ENCODE measurements at regions not wholly inside any gene's neighbourhood (a gene's known extent, or its start where the extent isn't known, plus 50 kb on each side); places are given as distances from the start of the nearest gene placed in this dataset.

- no peak for DNase-seq
These were observed 143.9 kb downstream of the LSM5 start for GRCh38 chr7:32346253-32346652.

GRCh38 chr7:32336726-32337125 lies 153.5 kb downstream of the LSM5 start:
- peak; percentile 11 for DNase-seq

- no peak for DNase-seq
These were observed 155.1 kb downstream of the LSM5 start for GRCh38 chr7:32335107-32335506.

DNA sequence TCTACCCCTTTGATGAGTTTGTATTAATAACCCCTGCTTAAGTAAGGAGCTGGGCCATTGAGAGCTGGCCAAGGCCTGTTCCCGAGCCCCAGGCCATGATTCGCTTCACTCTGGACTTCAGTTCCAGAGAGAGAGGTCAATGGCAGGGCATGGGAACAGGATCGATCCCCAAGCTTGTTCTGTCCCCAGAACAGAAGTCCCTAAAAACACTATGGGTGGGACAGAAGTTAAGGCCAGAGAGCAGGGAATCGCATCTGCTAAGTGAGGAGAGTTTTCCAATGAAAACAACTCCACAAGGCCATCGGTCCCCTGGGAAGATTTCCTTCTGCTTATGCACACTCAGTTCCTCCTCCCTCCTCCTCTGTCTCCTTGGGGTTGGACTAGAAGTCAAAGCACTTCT lies 159.6 kb downstream of the LSM5 start:
- DNase-seq: no peak

DNA sequence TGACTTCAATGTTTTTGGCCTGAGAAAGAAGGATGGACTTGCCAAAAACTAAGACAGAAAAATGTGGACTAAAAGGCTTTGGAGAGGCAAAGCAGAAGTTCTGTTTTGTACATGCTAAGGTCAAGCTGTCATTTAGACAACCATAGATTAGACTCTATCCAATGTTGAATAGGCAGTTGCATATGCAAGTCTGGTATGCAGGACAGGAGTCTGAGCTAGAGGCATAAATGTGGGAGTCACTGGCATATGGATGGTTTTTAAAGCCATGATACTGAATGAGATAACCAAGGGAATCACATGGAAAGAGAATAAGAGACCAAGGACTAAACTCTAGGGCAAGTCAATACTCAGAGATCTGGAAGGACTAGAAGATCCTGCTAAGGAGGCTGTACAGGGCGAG lies 164.1 kb downstream of the LSM5 start:
- DNase-seq: no peak

- no peak for DNase-seq
These were observed 166.5 kb downstream of the LSM5 start for GRCh38 chr7:32323712-32324111.

GRCh38 chr7:32319012-32319382 lies 171.2 kb downstream of the LSM5 start:
- DNase-seq: no peak

DNA sequence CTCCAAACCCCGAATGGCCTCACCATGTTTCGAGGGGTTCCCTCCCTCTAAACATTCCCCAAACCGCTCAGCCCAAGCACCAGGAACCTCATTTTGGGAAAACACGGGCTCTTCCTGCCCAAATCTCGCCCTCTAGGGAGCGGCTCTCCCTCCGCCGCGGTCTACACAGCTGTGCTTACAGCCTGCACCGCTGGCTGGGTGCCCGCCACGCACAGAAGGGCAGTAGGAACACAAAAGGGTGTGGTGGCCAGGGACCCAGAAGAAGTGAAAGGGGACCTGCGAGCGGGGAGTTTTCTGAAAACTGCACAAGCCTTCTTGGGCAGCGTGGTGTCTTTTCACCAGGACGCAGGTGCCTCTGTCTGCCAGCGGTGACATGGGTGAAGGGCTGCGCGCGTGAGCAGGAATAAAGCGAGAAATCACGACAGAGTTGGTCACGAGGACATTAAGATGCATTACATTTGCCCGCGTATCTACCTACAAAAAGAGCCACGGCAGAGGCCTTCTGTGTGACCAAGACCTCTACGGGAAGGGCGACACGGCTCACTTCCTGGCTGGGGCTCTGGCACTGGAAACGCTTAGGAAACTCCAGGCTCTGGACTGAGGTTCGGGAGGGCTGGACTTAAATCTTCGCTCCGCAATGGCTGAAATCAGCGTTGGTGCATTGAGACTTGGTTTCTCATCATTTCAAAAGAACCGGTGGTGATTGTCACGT lies 171.7 kb downstream of the LSM5 start:
- DNase-seq: peak; percentile 43

GRCh38 chr7:32316839-32317238 lies 173.3 kb downstream of the LSM5 start:
- peak; percentile 26 for DNase-seq

- DNase-seq: no peak
These were observed 175.4 kb downstream of the LSM5 start for GRCh38 chr7:32314761-32315160.

DNA sequence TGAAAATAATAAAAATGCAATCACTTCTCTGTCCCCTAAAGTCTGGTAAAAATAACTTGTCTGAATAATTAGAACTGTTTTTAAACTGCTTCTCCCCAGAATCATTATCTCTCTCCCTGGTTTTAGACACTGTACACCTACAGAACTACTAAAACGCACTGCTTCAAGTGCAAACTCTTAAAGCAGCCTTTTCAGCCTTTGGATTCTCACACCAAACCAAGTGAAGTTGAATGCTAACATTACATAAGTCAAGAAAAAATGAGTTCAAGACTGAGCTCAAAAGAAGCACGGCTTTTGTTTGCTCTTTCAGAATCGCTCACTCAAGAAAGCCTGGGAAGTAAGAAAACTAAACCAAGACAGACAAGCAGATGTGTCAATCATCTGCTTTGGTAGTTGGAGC lies 188.8 kb downstream of the LSM5 start:
- no peak for DNase-seq

- peak; percentile 39 for DNase-seq
These were observed 191.0 kb downstream of the LSM5 start for GRCh38 chr7:32299133-32299702.

DNA sequence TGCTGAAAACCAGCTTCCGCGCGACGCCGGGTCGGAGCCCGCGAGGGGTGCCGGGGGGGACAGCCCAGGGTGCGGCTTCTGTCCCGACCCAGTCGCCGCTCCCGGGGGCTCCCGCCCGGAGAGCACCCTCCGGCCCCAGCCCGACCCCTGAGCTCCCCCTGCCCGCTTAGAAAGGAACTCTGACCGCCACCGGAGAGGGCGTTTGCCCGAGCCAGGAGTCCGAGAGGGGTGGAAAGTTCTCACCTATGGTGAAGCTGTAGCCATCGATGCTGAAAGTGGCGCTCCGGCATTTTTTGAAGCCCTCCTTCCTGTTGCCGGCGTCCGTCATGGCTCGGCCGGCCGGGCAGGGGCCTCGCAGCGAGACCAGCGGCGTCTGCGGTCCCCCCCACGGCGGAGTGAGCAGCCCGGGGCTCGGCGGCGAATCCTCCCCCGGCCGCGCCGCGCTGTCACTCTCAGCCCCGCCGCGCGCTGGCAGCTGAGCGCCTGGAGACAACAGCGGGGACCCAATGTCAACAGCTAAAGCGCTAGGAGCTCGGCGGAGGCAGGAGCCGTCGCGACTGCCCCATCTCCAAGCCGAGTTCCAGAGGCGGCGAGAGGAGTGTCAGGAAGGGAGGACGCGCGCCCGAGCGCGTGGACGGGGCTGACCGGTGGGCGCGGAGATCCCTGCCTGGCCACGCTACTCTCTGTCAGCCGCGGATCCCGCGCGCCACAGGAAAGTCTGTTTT lies 191.6 kb downstream of the LSM5 start:
- DNase-seq: peak; percentile 39

DNA sequence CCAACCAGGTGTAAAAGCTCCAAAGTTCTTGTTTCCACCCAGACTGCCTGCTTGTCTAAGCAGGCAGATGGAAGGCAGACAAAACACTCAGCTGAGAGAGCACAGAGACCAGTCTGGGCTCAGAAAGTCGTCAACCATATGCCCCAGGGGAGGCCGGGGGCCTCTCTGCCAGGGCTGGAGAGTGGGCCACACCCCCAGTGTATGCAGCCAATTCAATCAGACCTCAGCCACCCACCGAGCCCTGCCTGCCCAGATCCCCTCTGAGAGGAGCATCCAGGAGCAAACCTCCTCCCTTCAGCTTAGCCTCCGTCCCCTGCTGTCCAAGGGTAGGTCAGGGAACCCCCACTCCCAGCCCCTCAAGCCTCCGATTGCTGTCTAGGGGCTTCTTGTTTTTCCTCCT lies 196.3 kb downstream of the LSM5 start:
- no peak for DNase-seq

GRCh38 chr7:32289651-32290414 lies 200.3 kb downstream of the LSM5 start:
- peak; percentile 96 for DNase-seq

- no peak for DNase-seq
These were observed 204.5 kb downstream of the LSM5 start for GRCh38 chr7:32285698-32286097.

DNA sequence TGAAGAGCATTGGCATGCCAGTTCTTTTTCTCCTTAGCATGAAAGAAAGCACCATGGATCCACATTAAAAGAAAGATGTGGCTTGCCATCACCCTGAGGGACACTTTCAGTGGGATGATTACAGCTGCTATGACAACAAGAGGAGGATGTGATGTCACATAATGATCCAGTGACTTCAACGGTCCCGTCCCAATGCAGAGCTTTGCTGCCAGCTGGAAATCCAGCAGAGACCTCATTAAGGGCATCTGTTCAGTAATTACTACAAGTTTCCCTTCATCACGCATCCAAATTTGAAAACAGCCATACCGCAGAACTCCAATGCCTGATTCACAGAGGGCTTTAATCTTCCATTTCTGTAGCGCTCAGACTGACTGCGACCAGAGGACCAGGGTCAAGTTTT lies 206.6 kb downstream of the LSM5 start:
- DNase-seq: no peak

DNA sequence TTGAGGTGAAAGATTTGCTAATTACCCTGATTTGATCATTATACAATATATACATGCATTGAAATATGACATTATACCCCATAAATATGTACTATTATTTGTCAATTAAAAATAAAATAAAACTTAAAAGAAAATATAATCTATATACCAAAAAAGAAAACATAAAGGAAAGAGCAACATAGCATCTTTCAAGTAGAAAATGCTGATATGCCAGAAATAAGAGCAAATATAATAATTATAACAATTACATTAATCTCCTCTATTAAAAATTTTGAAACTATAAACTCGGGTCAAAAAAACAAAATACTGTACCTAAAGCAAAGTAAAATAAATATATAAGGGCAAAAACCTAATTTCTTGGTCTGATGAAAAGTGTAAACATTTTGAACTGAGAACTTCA lies 209.3 kb upstream of the PDE1C start:
- no peak for DNase-seq

- no peak for DNase-seq
These were observed 205.2 kb upstream of the PDE1C start for GRCh38 chr7:32275216-32276009.

DNA sequence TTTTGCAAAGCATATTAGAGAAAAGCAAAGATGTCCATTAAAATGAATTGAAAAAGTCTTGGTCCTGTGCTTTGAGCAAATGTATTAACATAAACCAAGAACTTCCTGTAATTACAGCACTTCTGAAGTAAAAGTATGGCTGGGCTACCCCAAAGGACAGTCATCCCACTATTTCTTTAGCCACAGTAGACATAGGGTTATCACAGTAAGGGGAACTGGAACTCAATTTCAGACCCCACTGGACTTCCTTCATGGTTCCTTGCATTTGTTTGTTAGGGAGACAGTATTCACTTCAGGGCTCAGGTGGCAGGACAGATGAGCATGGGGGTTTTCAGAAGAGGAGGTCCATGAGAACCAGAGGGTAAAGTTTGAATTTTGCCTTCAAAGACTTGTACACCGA lies 203.1 kb upstream of the PDE1C start:
- no peak for DNase-seq

DNA sequence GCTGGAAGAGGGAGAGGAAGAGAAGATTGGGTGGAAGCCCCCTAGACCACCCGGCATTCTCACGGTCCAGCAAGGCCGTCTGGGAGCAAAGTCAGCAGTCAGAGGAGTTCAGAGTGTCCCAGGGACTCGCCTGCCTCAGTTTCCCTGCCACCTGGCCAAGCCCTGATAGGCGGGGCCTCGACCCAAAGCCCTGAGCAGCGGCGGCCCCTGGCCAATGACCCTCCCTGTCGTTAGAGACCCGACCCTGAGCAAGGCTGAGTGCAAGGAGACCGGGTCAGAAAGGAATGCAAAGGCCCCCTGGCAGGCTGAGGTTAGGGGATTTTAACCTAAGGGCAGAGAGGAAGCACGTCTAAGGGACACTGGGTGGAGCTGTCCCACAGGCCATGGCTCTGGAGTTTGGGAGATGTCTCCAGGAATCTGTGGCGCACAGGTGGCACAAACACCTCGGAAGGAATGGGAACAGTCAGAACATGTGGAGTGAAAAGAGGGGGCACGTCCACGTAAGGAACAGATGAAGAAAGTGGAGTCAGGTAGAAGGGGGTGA lies 196.8 kb upstream of the PDE1C start:
- no peak for DNase-seq

All from tongue (tissue), 1 donor.